ENCODE measurements at regions not wholly inside any gene's neighbourhood (a gene's known extent, or its start where the extent isn't known, plus 50 kb on each side); places are given as distances from the start of the nearest gene placed in this dataset.

GRCh38 chr9:105171076-105171475, 73.4 kb upstream of the SLC44A1 start:
- TF ChIP-seq CTCF (IDR thresholded peaks at IDR 0.05) (no peak), REST (IDR thresholded peaks at IDR 0.05; ENCODE audit: insufficient read depth in 1 of 2, low read depth in 2 of 2, low read length in 1 of 2) (no peak), POLR2AphosphoS5 (IDR thresholded peaks at IDR 0.05; ENCODE audit: low read depth, low read length) (no peak), SIN3A (IDR thresholded peaks at IDR 0.05; ENCODE audit: borderline replicate concordance, insufficient read depth, low read depth, low read length) (no peak)
